Peyer's patch (tissue), 4 donors: ENCODE measurements at regions not wholly inside any gene's neighbourhood (a gene's known extent, or its start where the extent isn't known, plus 50 kb on each side); places are given as distances from the start of the nearest gene placed in this dataset.

Source experiments
- DNase-seq, 3 donors: peaks; one replicate each; pipeline ENCODE4 v3.0.0-alpha.2; 2017 to 2019
- H3K27ac ChIP-seq, 4 donors: fragments of 200-600 bp; sonication (generic); one replicate each; pipeline ENCODE4 v1.5.1; 2016 to 2019
- H3K27me3 ChIP-seq, 2 donors: fragments of 200-600 bp; sonication (generic); one replicate each; pipeline ENCODE4 v1.5.1; 2019
- H3K36me3 ChIP-seq, 3 donors: fragments of 200-600 bp; sonication (generic); one replicate each; pipeline ENCODE4 v1.5.1; 2016 to 2019
- H3K4me1 ChIP-seq, 4 donors: fragments of 200-600 bp; sonication (generic); one replicate each; pipeline ENCODE4 v1.5.1; 2016 to 2019
- H3K4me3 ChIP-seq, 4 donors: fragments of 200-600 bp; sonication (generic); 1 replicate in 3 of 4; 2 replicates in 1 of 4; pipeline ENCODE4 v1.5.1; 2016 to 2019; ENCODE audit warnings: mild to moderate bottlenecking in 1 of 4
- H3K9me3 ChIP-seq, 4 donors: fragments of 200-600 bp; sonication (generic); one replicate each; pipeline ENCODE4 v1.5.1; 2016 to 2019; ENCODE audit warnings: mild to moderate bottlenecking in 1 of 4
- CTCF ChIP-seq, 6 experiments: fragments of 450-650 bp in 4 of 6; fragments of 200-600 bp in 2 of 6; sonication (generic) in 1 of 6; IDR thresholded peaks; one replicate each; pipeline ENCODE4 v1.5.1; 2017 to 2019; ENCODE audit warnings: antibody characterized with exemption in 6 of 6, mild to moderate bottlenecking in 3 of 6, moderate library complexity in 1 of 6
- POLR2A ChIP-seq, 2 donors: fragments of 450-650 bp; IDR thresholded peaks; one replicate each; pipeline ENCODE4 v1.5.1; 2017; ENCODE audit warnings: antibody characterized with exemption in 2 of 2, mild to moderate bottlenecking in 2 of 2, moderate library complexity in 2 of 2

DNA sequence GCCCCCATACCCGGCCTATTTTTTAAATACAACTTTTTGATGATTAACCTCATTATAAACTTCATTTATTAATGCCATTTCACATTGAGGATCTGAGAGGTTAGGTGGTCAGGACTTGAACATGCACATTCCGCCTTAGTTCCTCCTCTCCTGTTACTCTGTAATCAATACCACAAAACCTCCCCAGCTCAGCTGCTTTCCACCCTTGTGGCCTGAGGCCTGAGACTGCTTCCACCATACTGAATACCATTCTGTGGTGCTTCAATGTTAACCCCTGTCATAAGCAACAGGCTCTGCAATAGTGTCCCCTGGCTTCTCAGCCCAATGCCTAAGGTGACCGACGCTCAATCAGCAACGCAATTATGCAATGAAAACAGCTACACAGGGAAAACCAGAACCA lies 405.4 kb downstream of the ETS1 start:
- H3K27ac ChIP-seq: no peak overlapping the region

GRCh38 chr11:128181088-128181480 lies 406.3 kb downstream of the ETS1 start:
- no peak overlapping the region for H3K27ac ChIP-seq
- no peaks in the 10 kb centered on the region for H3K9me3 ChIP-seq
- H3K4me1 ChIP-seq: no peaks in the 10 kb centered on the region
- no peak overlapping the region for H3K4me3 ChIP-seq
- TF ChIP-seq POLR2A (IDR thresholded peaks at IDR 0.05) (no peak), CTCF (IDR thresholded peaks at IDR 0.05) (no peak)
- no peak for DNase-seq
- H3K36me3 ChIP-seq: no peaks in the 10 kb centered on the region
- H3K27me3 ChIP-seq: no peaks in the 10 kb centered on the region

More for the DNA sequence above, 405.4 kb downstream of the ETS1 start:
- TF ChIP-seq CTCF (IDR thresholded peaks at IDR 0.05) (no peak), POLR2A (IDR thresholded peaks at IDR 0.05) (no peak)
- H3K36me3 ChIP-seq: no peaks in the 10 kb centered on the region
- no peak for DNase-seq
- no peaks in the 10 kb centered on the region for H3K27me3 ChIP-seq
- H3K4me3 ChIP-seq: no peak overlapping the region
- no peaks in the 10 kb centered on the region for H3K4me1 ChIP-seq
- no peaks in the 10 kb centered on the region for H3K9me3 ChIP-seq

GRCh38 chr11:128180441-128181087 lies 406.8 kb downstream of the ETS1 start:
- no peaks in the 10 kb centered on the region for H3K27me3 ChIP-seq
- H3K9me3 ChIP-seq: no peaks in the 10 kb centered on the region
- TF ChIP-seq CTCF (IDR thresholded peaks at IDR 0.05) (no peak), POLR2A (IDR thresholded peaks at IDR 0.05) (no peak)
- no peak overlapping the region for H3K4me3 ChIP-seq
- H3K4me1 ChIP-seq: no peaks in the 10 kb centered on the region
- H3K27ac ChIP-seq: no peak overlapping the region
- no peaks in the 10 kb centered on the region for H3K36me3 ChIP-seq
- no peak for DNase-seq

DNA sequence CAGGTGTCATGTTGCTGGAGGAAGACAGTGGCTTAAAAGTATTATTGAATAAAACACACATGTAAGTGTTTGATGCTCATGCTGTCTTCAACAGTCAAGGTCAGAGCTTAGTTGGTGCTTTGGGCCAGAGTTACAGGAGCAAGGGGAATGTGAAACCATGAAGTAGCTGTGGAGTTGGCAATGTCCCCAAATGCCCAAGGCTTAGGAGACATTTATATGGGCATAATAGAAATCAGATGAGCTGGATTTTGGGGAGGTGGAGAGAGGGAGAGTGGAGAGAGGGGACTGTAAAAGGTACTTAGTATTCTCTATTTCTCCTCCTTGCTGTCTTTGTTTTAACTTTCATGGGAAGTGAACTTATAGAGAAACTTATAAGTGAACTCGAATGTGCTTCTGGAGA lies 407.8 kb downstream of the ETS1 start:
- Histone ChIP-seq H3K4me1 (no peaks in the 10 kb centered on the region), H3K27me3 (no peaks in the 10 kb centered on the region), H3K36me3 (no peaks in the 10 kb centered on the region), H3K9me3 (no peaks in the 10 kb centered on the region), H3K27ac (no peak overlapping the region), H3K4me3 (no peak overlapping the region)
- no peak for DNase-seq
- TF ChIP-seq POLR2A (IDR thresholded peaks at IDR 0.05) (no peak), CTCF (IDR thresholded peaks at IDR 0.05) (no peak)

DNA sequence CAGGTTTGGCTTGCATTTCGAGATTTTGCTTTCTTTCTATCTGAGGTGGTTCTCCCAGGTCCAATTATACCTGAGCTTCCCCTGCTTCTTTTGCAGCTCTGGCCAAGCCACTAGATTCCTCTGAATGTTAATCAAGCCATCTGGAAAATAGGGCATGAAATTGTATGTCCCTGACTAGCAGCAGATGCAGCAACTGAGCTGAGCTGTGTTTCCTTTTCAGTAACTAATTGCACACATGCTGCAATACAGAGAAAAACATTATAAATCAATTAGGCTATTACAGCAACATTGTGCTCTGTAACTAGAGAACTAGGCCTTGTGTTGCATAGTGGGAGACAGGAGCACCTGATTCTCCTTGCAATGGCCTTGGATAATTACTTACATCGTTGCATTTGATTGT lies 408.3 kb downstream of the ETS1 start:
- Histone ChIP-seq H3K36me3 (no peaks in the 10 kb centered on the region), H3K4me1 (no peaks in the 10 kb centered on the region), H3K4me3 (no peak overlapping the region), H3K27ac (no peak overlapping the region), H3K27me3 (no peaks in the 10 kb centered on the region), H3K9me3 (no peaks in the 10 kb centered on the region)
- TF ChIP-seq POLR2A (IDR thresholded peaks at IDR 0.05) (no peak), CTCF (IDR thresholded peaks at IDR 0.05) (no peak)
- no peak for DNase-seq
